ENCODE measurements at regions not wholly inside any gene's neighbourhood (a gene's known extent, or its start where the extent isn't known, plus 50 kb on each side); places are given as distances from the start of the nearest gene placed in this dataset.
"Not testable (repeated sequence)": the region's sequence is repeated elsewhere in the genome, so short reads cannot be mapped to it uniquely, and the experiment has no call there.

GRCh38 chr1:22210636-22211035, 67.7 kb upstream of the WNT4 start:
- DNase-seq (no peak), ATAC-seq (no peak)
- peaks cover 12% of the 10 kb centered on the region for H3K36me3 Mint-ChIP-seq (ENCODE audit: low read depth)
- no peak overlapping the region for H3K4me3 Mint-ChIP-seq
- H3K9me3 ChIP-seq (ENCODE audit: control insufficient read depth, low read length, poor library complexity, severe bottlenecking), result no peaks in the 10 kb centered on the region
- peak overlapping the region; percentile 51 for H3K27ac Mint-ChIP-seq
- H3K4me1 Mint-ChIP-seq, result peaks cover 5% of the 10 kb centered on the region
- peaks cover 81% of the 10 kb centered on the region for H3K27me3 Mint-ChIP-seq

GRCh38 chr1:22211459-22211858, 68.6 kb upstream of the WNT4 start:
- not testable (repeated sequence) for H3K4me3 Mint-ChIP-seq; H3K27ac Mint-ChIP-seq; H3K9me3 ChIP-seq (ENCODE audit: control insufficient read depth, low read length, poor library complexity, severe bottlenecking); DNase-seq; ATAC-seq; H3K4me1 Mint-ChIP-seq
- Mint-ChIP-seq H3K27me3 (peaks cover 80% of the 10 kb centered on the region), H3K36me3 (ENCODE audit: low read depth) (peaks cover 12% of the 10 kb centered on the region)

GRCh38 chr1:22212400-22213233, 69.7 kb upstream of the WNT4 start:
- DNase-seq (no peak), ATAC-seq (no peak)
- H3K4me3 Mint-ChIP-seq, result no peak overlapping the region
- H3K4me1 Mint-ChIP-seq, result peaks cover 5% of the 10 kb centered on the region
- peaks cover 68% of the 10 kb centered on the region for H3K27me3 Mint-ChIP-seq
- H3K27ac Mint-ChIP-seq, result no peak overlapping the region
- no peaks in the 10 kb centered on the region for H3K9me3 ChIP-seq (ENCODE audit: control insufficient read depth, low read length, poor library complexity, severe bottlenecking)
- H3K36me3 Mint-ChIP-seq (ENCODE audit: low read depth), result peaks cover 12% of the 10 kb centered on the region

GRCh38 chr1:22216210-22216883, 73.5 kb upstream of the WNT4 start:
- ATAC-seq (no peak), DNase-seq (no peak)
- no peak overlapping the region for H3K27ac Mint-ChIP-seq
- H3K4me1 Mint-ChIP-seq, result peaks cover 4% of the 10 kb centered on the region
- no peak overlapping the region for H3K4me3 Mint-ChIP-seq
- H3K27me3 Mint-ChIP-seq, result peaks cover 60% of the 10 kb centered on the region
- peaks cover 3% of the 10 kb centered on the region for H3K36me3 Mint-ChIP-seq (ENCODE audit: low read depth)
- H3K9me3 ChIP-seq (ENCODE audit: control insufficient read depth, low read length, poor library complexity, severe bottlenecking), result no peaks in the 10 kb centered on the region

- no peaks in the 10 kb centered on the region for H3K9me3 ChIP-seq (ENCODE audit: control insufficient read depth, low read length, poor library complexity, severe bottlenecking)
- H3K36me3 Mint-ChIP-seq (ENCODE audit: low read depth), result peaks cover 3% of the 10 kb centered on the region
- DNase-seq (no peak), ATAC-seq (no peak)
- H3K27ac Mint-ChIP-seq, result no peak overlapping the region
- peaks cover 59% of the 10 kb centered on the region for H3K27me3 Mint-ChIP-seq
- no peak overlapping the region for H3K4me3 Mint-ChIP-seq
- peaks cover 4% of the 10 kb centered on the region for H3K4me1 Mint-ChIP-seq
These were observed 74.1 kb upstream of the WNT4 start for GRCh38 chr1:22216966-22217365.

- no peaks in the 10 kb centered on the region for H3K9me3 ChIP-seq (ENCODE audit: control insufficient read depth, low read length, poor library complexity, severe bottlenecking)
- H3K4me3 Mint-ChIP-seq, result no peak overlapping the region
- DNase-seq (no peak), ATAC-seq (no peak)
- peaks cover 4% of the 10 kb centered on the region for H3K4me1 Mint-ChIP-seq
- no peak overlapping the region for H3K27ac Mint-ChIP-seq
- H3K36me3 Mint-ChIP-seq (ENCODE audit: low read depth), result no peaks in the 10 kb centered on the region
- peaks cover 56% of the 10 kb centered on the region for H3K27me3 Mint-ChIP-seq
These were observed 75.0 kb upstream of the WNT4 start for GRCh38 chr1:22217811-22218460.

- Mint-ChIP-seq H3K4me1 (peaks cover 4% of the 10 kb centered on the region), H3K4me3 (no peak overlapping the region), H3K36me3 (ENCODE audit: low read depth) (no peaks in the 10 kb centered on the region), H3K27ac (no peak overlapping the region), H3K27me3 (peaks cover 54% of the 10 kb centered on the region)
- no peaks in the 10 kb centered on the region for H3K9me3 ChIP-seq (ENCODE audit: control insufficient read depth, low read length, poor library complexity, severe bottlenecking)
- DNase-seq (no peak), ATAC-seq (no peak)
These were observed 75.8 kb upstream of the WNT4 start for GRCh38 chr1:22218618-22219250.

- no peak for DNase-seq
- H3K4me1 Mint-ChIP-seq, result peaks cover 4% of the 10 kb centered on the region
- H3K9me3 ChIP-seq (ENCODE audit: control insufficient read depth, low read length, poor library complexity, severe bottlenecking), result no peaks in the 10 kb centered on the region
- ATAC-seq, result no peak
- no peak overlapping the region for H3K4me3 Mint-ChIP-seq
- no peak overlapping the region for H3K27ac Mint-ChIP-seq
- peaks cover 55% of the 10 kb centered on the region for H3K27me3 Mint-ChIP-seq
- peaks cover 2% of the 10 kb centered on the region for H3K36me3 Mint-ChIP-seq (ENCODE audit: low read depth)
These were observed 78.4 kb upstream of the WNT4 start for GRCh38 chr1:22221233-22221780.

GRCh38 chr1:22222723-22223122, 79.8 kb upstream of the WNT4 start:
- DNase-seq (no peak), ATAC-seq (no peak)
- H3K9me3 ChIP-seq (ENCODE audit: control insufficient read depth, low read length, poor library complexity, severe bottlenecking), result no peaks in the 10 kb centered on the region
- Mint-ChIP-seq H3K4me1 (peaks cover 4% of the 10 kb centered on the region), H3K4me3 (no peak overlapping the region), H3K27ac (no peak overlapping the region), H3K36me3 (ENCODE audit: low read depth) (peaks cover 2% of the 10 kb centered on the region), H3K27me3 (peaks cover 65% of the 10 kb centered on the region)

GRCh38 chr1:22223176-22223575, 80.3 kb upstream of the WNT4 start:
- Mint-ChIP-seq H3K4me1 (peaks cover 4% of the 10 kb centered on the region), H3K27ac (no peak overlapping the region), H3K36me3 (ENCODE audit: low read depth) (peaks cover 2% of the 10 kb centered on the region), H3K4me3 (no peak overlapping the region), H3K27me3 (peaks cover 70% of the 10 kb centered on the region)
- DNase-seq (no peak), ATAC-seq (no peak)
- no peaks in the 10 kb centered on the region for H3K9me3 ChIP-seq (ENCODE audit: control insufficient read depth, low read length, poor library complexity, severe bottlenecking)

- Mint-ChIP-seq H3K27me3 (peaks cover 66% of the 10 kb centered on the region), H3K4me1 (peaks cover under 1% of the 10 kb centered on the region), H3K4me3 (no peak overlapping the region), H3K27ac (no peak overlapping the region), H3K36me3 (ENCODE audit: low read depth) (peaks cover 2% of the 10 kb centered on the region)
- ATAC-seq (no peak), DNase-seq (no peak)
- no peaks in the 10 kb centered on the region for H3K9me3 ChIP-seq (ENCODE audit: control insufficient read depth, low read length, poor library complexity, severe bottlenecking)
These were observed 81.2 kb upstream of the WNT4 start for GRCh38 chr1:22224091-22224490.

GRCh38 chr1:22224631-22225030, 81.7 kb upstream of the WNT4 start:
- no peaks in the 10 kb centered on the region for H3K4me1 Mint-ChIP-seq
- H3K4me3 Mint-ChIP-seq, result no peak overlapping the region
- peaks cover 2% of the 10 kb centered on the region for H3K36me3 Mint-ChIP-seq (ENCODE audit: low read depth)

More at GRCh38 chr1:22224631-22225030, 81.7 kb upstream of the WNT4 start:
- H3K9me3 ChIP-seq (ENCODE audit: control insufficient read depth, low read length, poor library complexity, severe bottlenecking), result no peaks in the 10 kb centered on the region
- ATAC-seq (no peak), DNase-seq (no peak)
- H3K27me3 Mint-ChIP-seq, result peaks cover 65% of the 10 kb centered on the region
- H3K27ac Mint-ChIP-seq, result no peak overlapping the region

Measured in T-helper 17 cell (primary cell).